HG02981 (cell line): ENCODE measurements at regions not wholly inside any gene's neighbourhood (a gene's known extent, or its start where the extent isn't known, plus 50 kb on each side); places are given as distances from the start of the nearest gene placed in this dataset.
A peak's percentile ranks its signal among the peaks of the same experiment; 100 is the strongest.

Experiments used
- ATAC-seq: cut with Tn5 transposase; IDR thresholded peaks from one replicate; pipeline ENCODE4 v1.9.1; 2021; ENCODE audit warnings: mild to moderate bottlenecking, moderate library complexity; ENCODE audit not compliant: unreplicated experiment

- peak; percentile 84 for ATAC-seq
Observed at GRCh38 chr6:2563635-2564034, 187.1 kb downstream of the MYLK4 start.

- no peak for ATAC-seq
Observed at GRCh38 chr6:2562721-2563451, 187.8 kb downstream of the MYLK4 start.

- ATAC-seq: no peak
Observed at GRCh38 chr6:2560917-2561698, 189.6 kb downstream of the MYLK4 start.

- no peak for ATAC-seq
Observed at GRCh38 chr6:2560140-2560818, 190.4 kb downstream of the MYLK4 start.

GRCh38 chr6:2558861-2559801 is 191.6 kb downstream of the MYLK4 start:
- no peak for ATAC-seq

- no peak for ATAC-seq
Observed at GRCh38 chr6:2558098-2558680, 192.5 kb downstream of the MYLK4 start.

GRCh38 chr6:2557181-2557720 is 193.5 kb downstream of the MYLK4 start:
- no peak for ATAC-seq

GRCh38 chr6:2556761-2557160 is 194.0 kb downstream of the MYLK4 start:
- no peak for ATAC-seq

GRCh38 chr6:2554651-2555260 is 196.0 kb downstream of the MYLK4 start:
- ATAC-seq: no peak

- no peak for ATAC-seq
Observed at GRCh38 chr6:2552526-2553154, 198.1 kb downstream of the MYLK4 start.

- no peak for ATAC-seq
Observed at GRCh38 chr6:2551705-2552104, 199.0 kb downstream of the MYLK4 start.

GRCh38 chr6:2550247-2550646 is 200.5 kb downstream of the MYLK4 start:
- ATAC-seq: no peak

GRCh38 chr6:2549834-2550233 is 200.9 kb downstream of the MYLK4 start:
- ATAC-seq: no peak

- ATAC-seq: no peak
Observed at GRCh38 chr6:2547355-2547754, 203.4 kb downstream of the MYLK4 start.

GRCh38 chr6:2546901-2547300 is 203.8 kb downstream of the MYLK4 start:
- no peak for ATAC-seq

GRCh38 chr6:2545383-2546038 is 205.2 kb downstream of the MYLK4 start:
- no peak for ATAC-seq

GRCh38 chr6:2543321-2543720 is 207.4 kb downstream of the MYLK4 start:
- peak; percentile 7 for ATAC-seq

- peak; percentile 71 for ATAC-seq
Observed at GRCh38 chr6:2542858-2543218, 207.9 kb downstream of the MYLK4 start.
